ENCODE measurements at regions not wholly inside any gene's neighbourhood (a gene's known extent, or its start where the extent isn't known, plus 50 kb on each side); places are given as distances from the start of the nearest gene placed in this dataset.
"Not testable (repeated sequence)": the region's sequence is repeated elsewhere in the genome, so short reads cannot be mapped to it uniquely, and the experiment has no call there.

DNA sequence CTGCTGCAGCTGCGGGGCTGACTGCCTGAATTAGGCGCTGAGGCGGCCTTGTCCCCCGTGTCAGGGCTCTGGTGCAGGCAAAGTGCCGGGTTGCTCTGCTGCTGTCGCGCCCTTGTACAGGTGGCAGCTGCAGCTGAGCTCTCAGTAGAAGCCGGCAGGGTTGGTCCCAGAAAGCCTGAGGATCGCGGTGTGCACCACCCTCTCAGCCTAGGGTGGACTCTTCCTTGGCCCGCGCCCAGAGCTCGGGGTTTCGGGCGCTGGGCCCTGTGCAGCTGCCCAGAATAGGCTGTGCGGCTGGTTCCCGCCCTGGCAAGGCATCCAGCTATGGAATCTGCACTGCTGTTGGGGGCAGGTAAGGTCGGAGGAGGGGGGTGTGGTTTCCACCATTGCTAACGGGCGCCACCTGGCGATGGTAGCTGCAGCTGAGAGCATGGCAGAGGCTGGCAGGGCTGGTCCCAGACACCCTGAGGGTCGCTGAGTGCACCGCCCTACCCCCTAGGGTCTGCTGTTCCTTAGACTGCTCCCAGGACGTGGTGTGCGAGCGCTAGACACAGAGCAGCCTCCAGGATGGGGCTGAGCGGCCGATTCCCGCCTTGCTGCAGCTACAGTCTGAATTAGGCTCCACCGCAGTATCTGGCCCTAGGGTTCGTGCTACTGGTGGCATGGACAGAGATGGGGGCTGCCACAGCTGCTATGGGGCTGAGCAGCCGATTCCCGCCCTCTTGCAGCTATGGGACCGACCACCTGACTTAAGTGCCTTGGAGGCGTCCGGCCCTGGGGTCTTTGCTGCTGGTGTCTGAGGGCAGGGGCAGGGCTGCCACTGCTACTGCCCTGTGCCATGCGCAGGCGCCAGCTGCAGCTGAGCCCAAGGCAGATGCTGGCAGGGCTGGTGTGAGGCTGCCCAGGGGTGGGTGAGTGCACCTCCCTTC, 145.0 kb downstream of the CCDC74A start:
- H3K4me3 ChIP-seq (ENCODE audit: low read depth, low read length) = 0 out of 2 replicates have a peak overlapping the region, but pooled peaks have one; percentile 17

DNA sequence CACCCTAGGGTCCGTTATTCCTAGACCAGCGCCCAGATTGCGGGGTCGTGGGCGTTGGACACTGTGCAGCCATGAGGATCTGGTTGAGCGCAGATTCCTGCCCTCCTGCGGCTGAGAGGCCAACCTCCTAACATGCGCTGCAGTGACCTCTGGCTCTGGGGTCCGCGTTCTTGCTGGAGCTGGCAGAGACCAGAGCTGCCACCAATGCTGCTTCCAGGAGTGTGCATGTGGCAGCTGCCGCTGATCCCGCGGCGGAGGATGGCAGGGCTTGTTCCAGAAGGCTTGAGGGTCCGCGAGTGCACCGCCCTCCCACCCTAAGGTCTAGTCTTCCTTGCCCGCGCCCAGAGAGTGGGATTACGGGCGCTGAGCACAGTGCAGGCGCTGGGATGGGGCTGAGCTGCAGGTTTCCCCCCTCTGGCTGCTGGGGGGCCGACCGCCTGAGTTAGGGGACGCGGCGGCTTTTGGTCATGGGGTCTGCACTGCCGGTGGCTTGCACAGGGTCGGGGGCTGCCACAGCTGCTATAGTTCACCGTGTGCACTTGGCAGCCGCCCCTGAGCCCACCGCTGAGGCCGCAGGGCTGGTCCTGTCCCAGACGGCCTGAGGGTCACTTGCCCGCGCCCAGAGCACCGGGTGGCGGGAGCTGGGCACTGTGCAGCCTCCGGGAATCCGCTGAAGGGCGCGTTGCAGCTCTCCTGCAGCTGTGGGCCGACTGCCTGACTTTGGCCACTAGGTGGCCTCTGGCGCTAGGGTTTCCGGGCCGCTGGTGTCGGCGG, 145.9 kb downstream of the CCDC74A start:
- ChIA-PET CTCF (interaction anchor here (1.0 to 3.9 kb wide), 8 partner anchors 9 to 261 kb away, joined by 3 to 57 read pairs (median 4); partner anchors contain the start of gene MZT2A), POLR2A (interaction anchor here (2.9 kb wide), 1 partner anchor 9 kb away, joined by 18 read pairs; no protein-coding TSS in a partner anchor)
- Histone ChIP-seq H3K9me3 (ENCODE audit: control insufficient read depth, insufficient read depth, low read length) (peaks cover 3% of the 10 kb centered on the region), H3K27ac (ENCODE audit: low read depth, low read length) (no peak overlapping the region), H3K4me3 (ENCODE audit: low read depth, low read length) (peak overlapping the region; percentile 50), H3K27me3 (ENCODE audit: control insufficient read depth, insufficient read depth, low read length) (no peaks in the 10 kb centered on the region)
- TF ChIP-seq, protein P1, sequence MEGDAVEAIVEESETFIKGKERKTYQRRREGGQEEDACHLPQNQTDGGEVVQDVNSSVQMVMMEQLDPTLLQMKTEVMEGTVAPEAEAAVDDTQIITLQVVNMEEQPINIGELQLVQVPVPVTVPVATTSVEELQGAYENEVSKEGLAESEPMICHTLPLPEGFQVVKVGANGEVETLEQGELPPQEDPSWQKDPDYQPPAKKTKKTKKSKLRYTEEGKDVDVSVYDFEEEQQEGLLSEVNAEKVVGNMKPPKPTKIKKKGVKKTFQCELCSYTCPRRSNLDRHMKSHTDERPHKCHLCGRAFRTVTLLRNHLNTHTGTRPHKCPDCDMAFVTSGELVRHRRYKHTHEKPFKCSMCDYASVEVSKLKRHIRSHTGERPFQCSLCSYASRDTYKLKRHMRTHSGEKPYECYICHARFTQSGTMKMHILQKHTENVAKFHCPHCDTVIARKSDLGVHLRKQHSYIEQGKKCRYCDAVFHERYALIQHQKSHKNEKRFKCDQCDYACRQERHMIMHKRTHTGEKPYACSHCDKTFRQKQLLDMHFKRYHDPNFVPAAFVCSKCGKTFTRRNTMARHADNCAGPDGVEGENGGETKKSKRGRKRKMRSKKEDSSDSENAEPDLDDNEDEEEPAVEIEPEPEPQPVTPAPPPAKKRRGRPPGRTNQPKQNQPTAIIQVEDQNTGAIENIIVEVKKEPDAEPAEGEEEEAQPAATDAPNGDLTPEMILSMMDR (IDR thresholded peaks at IDR 0.05; ENCODE audit: low read depth, low read length) = peak; percentile 79
- DNase-seq (ENCODE audit: low read depth, low spot score) = no peak

More for the DNA sequence above, 145.0 kb downstream of the CCDC74A start:
- H3K27ac ChIP-seq (ENCODE audit: low read depth, low read length); DNase-seq (ENCODE audit: low read depth, low spot score); H3K27me3 ChIP-seq (ENCODE audit: control insufficient read depth, insufficient read depth, low read length); H3K9me3 ChIP-seq (ENCODE audit: control insufficient read depth, insufficient read depth, low read length): not testable (repeated sequence)
- CTCF ChIA-PET = interaction anchor here (0.6 to 3.9 kb wide), 21 partner anchors 10 to 950 kb away, joined by 3 to 57 read pairs (median 3); no protein-coding TSS in a partner anchor
- TF ChIP-seq, protein P1 (IDR thresholded peaks at IDR 0.05; ENCODE audit: low read depth, low read length) = peak; percentile 59
- POLR2A ChIA-PET = interaction anchor here (2.9 kb wide), 1 partner anchor 10 kb away, joined by 18 read pairs; no protein-coding TSS in a partner anchor

DNA sequence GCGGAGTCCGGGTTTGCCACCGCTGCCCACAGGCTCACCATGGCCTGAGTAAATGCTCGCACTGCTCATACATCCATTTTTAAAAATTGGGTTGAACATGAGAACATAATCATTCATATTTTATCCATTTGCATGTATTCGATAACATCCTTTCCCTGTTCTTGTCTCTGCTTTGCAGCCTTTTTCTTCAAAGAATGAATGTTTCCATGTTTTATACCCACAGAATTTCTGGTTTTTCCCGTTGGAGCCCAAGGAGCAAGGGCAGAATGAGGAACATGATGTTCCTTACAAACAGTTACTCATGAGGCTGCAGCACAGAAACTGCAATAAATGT, 146.5 kb downstream of the CCDC74A start:
- DNase-seq (ENCODE audit: low read depth, low spot score) = no peak
- no peak overlapping the region for H3K4me3 ChIP-seq (ENCODE audit: low read depth, low read length)
- H3K27ac ChIP-seq (ENCODE audit: low read depth, low read length) = no peak overlapping the region
- no peaks in the 10 kb centered on the region for H3K27me3 ChIP-seq (ENCODE audit: control insufficient read depth, insufficient read depth, low read length)
- ChIA-PET CTCF (interaction anchor here (1.0 to 3.9 kb wide), 7 partner anchors 9 to 262 kb away, joined by 3 to 57 read pairs (median 4); partner anchors contain the start of gene MZT2A), POLR2A (interaction anchor here (2.9 kb wide), 1 partner anchor 8 kb away, joined by 18 read pairs; no protein-coding TSS in a partner anchor)
- no peaks in the 10 kb centered on the region; the same call in 1 of the 2 replicates for H3K9me3 ChIP-seq (ENCODE audit: control insufficient read depth, insufficient read depth, low read length)
- TF ChIP-seq, protein P1 (IDR thresholded peaks at IDR 0.05; ENCODE audit: low read depth, low read length) = no peak

DNA sequence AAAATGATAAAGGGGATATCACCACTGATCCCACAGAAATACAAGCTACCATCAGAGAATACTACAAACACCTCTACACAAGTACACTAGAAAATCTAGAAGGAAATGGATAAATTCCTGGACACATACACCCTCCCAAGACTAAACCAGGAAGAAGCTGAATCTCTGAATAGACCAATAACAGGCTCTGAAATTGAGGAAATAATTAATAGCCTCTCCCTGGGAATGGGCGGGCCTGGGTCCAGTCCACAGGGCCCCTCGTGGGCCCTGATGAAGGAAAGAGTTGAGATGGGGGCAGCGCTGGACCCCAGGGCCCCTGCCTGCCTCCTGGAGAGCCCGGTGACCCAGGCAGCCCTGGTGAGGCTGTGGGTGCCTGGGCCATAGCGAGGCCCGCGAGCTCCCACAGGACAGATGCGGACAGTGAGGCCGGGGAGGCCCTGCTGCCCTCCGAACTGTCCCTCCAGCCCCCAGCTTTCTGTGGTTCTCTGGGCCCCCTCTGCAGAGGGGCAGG, 154.0 kb downstream of the CCDC74A start:
- peak overlapping the region; percentile 88 for H3K4me3 ChIP-seq (ENCODE audit: low read depth, low read length)
- H3K9me3 ChIP-seq (ENCODE audit: control insufficient read depth, insufficient read depth, low read length); H3K27me3 ChIP-seq (ENCODE audit: control insufficient read depth, insufficient read depth, low read length); DNase-seq (ENCODE audit: low read depth, low spot score): not testable (repeated sequence)
- CTCF ChIA-PET = interaction anchor here (1.8 to 3.6 kb wide), 3 partner anchors 9 to 189 kb away, joined by 5 to 31 read pairs (median 9); partner anchors contain the start of gene MZT2A
- peak overlapping the region; percentile 77 for H3K27ac ChIP-seq (ENCODE audit: low read depth, low read length)
- POLR2A ChIA-PET = interaction anchor here (0.8 to 1.2 kb wide), 5 partner anchors 9 to 189 kb away, joined by 3 to 18 read pairs (median 4); no protein-coding TSS in a partner anchor
